ENCODE measurements at regions not wholly inside any gene's neighbourhood (a gene's known extent, or its start where the extent isn't known, plus 50 kb on each side); places are given as distances from the start of the nearest gene placed in this dataset.

DNA sequence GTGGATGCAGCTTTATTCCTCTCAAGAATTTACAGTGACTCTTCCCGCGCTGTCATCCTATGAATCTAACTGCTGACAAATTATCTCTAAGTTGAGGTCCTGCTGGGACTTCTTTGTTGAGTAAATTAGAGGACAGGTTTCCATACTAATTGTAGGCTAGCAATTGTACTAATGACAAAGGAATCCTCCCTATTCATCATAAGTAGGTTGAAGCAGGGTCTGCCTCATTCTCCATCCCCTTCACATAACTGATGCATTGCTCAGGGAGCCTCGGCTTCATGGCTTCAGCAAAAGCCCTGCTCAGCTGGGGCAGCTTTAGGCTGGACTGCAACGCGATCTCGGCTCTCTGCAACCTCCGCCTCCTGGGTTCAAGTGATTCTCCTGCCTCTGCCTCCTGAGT is 83.1 kb upstream of the IRX6 start:
- Mint-ChIP-seq H3K9me3 (no peaks in the 10 kb centered on the region), H3K36me3 (ENCODE audit: low read depth) (no peaks in the 10 kb centered on the region), H3K27ac (no peak overlapping the region), H3K4me3 (no peak overlapping the region), H3K27me3 (peaks cover 20% of the 10 kb centered on the region), H3K4me1 (ENCODE audit: low read depth) (no peaks in the 10 kb centered on the region)

DNA sequence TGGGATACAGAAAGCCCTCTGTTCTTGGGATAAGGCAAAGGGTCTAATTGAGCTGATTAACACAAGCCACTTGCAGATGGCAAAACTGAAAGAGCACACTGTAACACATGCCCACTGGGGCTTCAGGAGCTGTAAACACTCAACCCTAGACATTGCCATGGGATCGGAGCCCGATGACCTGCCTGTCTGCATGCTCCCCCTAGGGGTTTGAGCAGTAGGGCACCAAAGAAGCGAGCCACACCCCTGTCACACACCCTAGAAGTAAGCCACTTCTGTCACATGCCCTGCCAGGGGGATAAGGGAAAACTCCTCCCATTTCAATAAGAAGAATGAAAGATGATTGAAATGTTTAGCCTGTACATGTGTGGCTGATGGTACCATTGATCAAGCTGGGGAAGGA is 81.3 kb upstream of the IRX6 start:
- no peaks in the 10 kb centered on the region for H3K36me3 Mint-ChIP-seq (ENCODE audit: low read depth)
- H3K9me3 Mint-ChIP-seq = no peaks in the 10 kb centered on the region
- H3K27me3 Mint-ChIP-seq = peaks cover 16% of the 10 kb centered on the region
- H3K27ac Mint-ChIP-seq = no peak overlapping the region
- no peaks in the 10 kb centered on the region for H3K4me1 Mint-ChIP-seq (ENCODE audit: low read depth)
- H3K4me3 Mint-ChIP-seq = no peak overlapping the region

DNA sequence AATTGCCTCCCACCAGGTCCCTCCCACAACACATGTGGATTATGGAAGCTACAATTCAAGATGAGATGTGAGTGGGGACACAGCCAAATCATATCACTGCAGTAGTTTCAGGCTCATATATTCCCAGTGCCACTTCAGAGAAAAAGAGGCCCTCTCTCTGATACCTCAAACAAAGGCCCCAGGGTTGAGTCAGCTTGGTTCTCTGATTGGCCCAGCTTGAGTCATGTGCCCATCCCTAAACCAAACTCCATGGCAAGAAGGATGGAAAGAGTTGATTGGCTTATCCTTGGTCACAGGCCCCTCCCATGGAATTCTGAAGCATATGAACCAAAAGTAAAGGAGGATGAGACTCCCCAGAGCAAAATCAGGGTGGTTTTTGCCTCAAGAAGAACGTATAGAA is 75.9 kb upstream of the IRX6 start:
- Mint-ChIP-seq H3K36me3 (ENCODE audit: low read depth) (no peaks in the 10 kb centered on the region), H3K4me1 (ENCODE audit: low read depth) (no peaks in the 10 kb centered on the region), H3K27ac (no peak overlapping the region), H3K9me3 (peaks cover 2% of the 10 kb centered on the region), H3K27me3 (peaks cover 15% of the 10 kb centered on the region), H3K4me3 (no peak overlapping the region)

DNA sequence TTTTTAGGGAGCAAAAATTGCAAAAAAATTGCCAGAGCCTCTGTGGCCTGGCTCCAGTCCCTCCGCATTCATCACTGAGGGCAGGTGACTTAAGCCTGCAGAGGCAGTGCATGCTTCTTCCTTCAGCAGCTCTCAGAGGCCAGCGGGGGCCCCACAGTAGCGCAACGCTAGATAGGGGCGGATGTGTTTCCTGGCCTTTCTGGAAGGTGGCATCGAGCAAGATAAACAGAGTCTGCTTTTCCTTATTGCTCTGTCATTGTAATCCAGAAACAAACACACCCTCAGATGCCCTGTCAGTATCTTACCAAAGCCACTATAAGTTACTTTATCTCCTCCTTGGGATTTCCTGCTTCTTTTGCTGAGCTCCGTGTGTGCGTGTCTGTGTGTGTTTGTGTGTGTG is 75.5 kb upstream of the IRX6 start:
- Mint-ChIP-seq H3K36me3 (ENCODE audit: low read depth) (no peaks in the 10 kb centered on the region), H3K9me3 (peaks cover 4% of the 10 kb centered on the region), H3K27ac (no peak overlapping the region), H3K27me3 (peaks cover 17% of the 10 kb centered on the region), H3K4me1 (ENCODE audit: low read depth) (no peaks in the 10 kb centered on the region), H3K4me3 (no peak overlapping the region)

DNA sequence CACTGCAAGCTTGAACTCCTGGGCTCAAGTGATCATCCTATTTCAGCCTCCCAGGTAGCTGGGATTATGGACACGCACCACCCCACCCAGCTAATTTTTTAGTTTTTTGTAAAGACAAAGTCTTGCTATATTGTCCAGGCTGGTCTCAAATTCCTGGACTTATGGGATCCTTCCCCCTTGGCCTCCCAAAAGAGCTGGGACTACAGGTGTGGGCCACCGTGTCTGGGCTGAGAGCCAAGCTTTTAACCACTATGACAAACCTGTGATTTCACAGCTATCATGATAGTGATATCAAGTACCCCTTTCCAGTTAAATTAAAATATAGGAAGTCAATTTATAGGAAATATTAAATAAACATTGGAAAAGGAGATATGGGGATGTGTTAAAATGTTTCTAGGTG is 74.6 kb upstream of the IRX6 start:
- H3K27ac Mint-ChIP-seq = no peak overlapping the region

DNA sequence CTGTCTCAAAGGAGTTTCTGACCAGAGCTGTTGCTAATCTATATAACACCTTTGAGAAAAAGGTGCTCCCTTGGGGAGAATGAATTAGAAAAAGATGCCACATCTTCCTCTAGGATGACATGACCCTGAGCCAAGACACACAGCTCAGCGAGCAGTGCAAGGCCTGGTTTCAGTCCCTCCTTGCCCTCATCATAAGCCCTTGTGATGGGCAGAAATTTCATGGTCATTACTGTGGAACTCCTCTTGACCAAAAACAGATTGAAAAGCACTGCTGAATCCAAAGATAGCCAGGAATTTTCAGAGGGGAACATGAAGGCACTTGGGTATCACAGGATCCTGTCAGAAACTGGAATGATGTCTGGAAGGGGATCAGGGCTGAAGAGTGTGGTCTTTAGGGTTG is 74.1 kb upstream of the IRX6 start:
- no peak overlapping the region for H3K27ac Mint-ChIP-seq
- no peaks in the 10 kb centered on the region for H3K36me3 Mint-ChIP-seq (ENCODE audit: low read depth)
- peaks cover 8% of the 10 kb centered on the region for H3K9me3 Mint-ChIP-seq
- peaks cover 17% of the 10 kb centered on the region for H3K27me3 Mint-ChIP-seq
- H3K4me3 Mint-ChIP-seq = no peak overlapping the region
- no peaks in the 10 kb centered on the region for H3K4me1 Mint-ChIP-seq (ENCODE audit: low read depth)

More for the DNA sequence above, 74.6 kb upstream of the IRX6 start:
- Mint-ChIP-seq H3K9me3 (peaks cover 8% of the 10 kb centered on the region), H3K27me3 (peaks cover 17% of the 10 kb centered on the region), H3K36me3 (ENCODE audit: low read depth) (no peaks in the 10 kb centered on the region), H3K4me1 (ENCODE audit: low read depth) (no peaks in the 10 kb centered on the region), H3K4me3 (no peak overlapping the region)

DNA sequence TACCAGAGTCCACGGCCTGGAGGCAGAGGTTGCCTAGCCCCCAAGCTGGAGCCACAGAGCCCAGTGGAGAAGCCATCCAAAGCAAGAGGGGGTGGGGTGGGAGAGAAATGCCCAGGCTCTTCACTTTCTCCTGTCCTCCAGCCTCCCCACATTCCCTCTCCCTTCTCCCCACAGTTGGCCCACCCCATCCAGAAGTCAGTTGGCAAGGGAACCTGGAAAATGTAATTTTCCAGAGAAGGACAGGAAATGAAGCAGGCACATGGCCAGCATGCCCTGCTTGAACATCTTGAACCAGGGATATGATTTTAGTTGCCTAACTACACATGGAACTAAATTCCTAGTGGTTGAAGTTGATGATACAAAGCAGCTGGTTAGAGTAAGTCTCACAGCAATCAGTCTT is 73.3 kb upstream of the IRX6 start:
- no peaks in the 10 kb centered on the region for H3K36me3 Mint-ChIP-seq (ENCODE audit: low read depth)
- no peaks in the 10 kb centered on the region for H3K4me1 Mint-ChIP-seq (ENCODE audit: low read depth)
- no peak overlapping the region for H3K4me3 Mint-ChIP-seq
- H3K9me3 Mint-ChIP-seq = peaks cover 8% of the 10 kb centered on the region
- peaks cover 17% of the 10 kb centered on the region for H3K27me3 Mint-ChIP-seq
- H3K27ac Mint-ChIP-seq = no peak overlapping the region

DNA sequence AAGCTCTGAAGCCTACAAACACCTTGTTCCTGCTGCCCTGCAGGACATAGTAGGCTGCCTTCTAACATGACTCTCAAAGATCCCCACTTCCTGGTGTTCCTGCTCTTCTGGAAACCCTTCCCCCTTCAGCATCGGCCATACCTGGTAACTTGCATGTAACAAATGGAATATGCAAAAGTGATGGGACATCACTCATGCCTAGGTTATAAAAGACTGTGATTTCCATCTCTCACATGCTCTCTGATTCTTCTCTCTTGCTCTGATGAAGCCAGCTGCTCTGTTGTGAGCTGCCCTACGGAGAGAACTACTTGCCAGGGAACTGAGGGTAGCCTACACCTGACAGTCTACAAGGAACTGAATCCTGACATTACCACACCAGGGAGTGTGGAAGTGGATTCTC is 72.9 kb upstream of the IRX6 start:
- H3K27me3 Mint-ChIP-seq = peaks cover 18% of the 10 kb centered on the region
- H3K9me3 Mint-ChIP-seq = peaks cover 8% of the 10 kb centered on the region
- no peaks in the 10 kb centered on the region for H3K4me1 Mint-ChIP-seq (ENCODE audit: low read depth)
- H3K4me3 Mint-ChIP-seq = no peak overlapping the region
- no peaks in the 10 kb centered on the region for H3K36me3 Mint-ChIP-seq (ENCODE audit: low read depth)
- H3K27ac Mint-ChIP-seq = no peak overlapping the region

DNA sequence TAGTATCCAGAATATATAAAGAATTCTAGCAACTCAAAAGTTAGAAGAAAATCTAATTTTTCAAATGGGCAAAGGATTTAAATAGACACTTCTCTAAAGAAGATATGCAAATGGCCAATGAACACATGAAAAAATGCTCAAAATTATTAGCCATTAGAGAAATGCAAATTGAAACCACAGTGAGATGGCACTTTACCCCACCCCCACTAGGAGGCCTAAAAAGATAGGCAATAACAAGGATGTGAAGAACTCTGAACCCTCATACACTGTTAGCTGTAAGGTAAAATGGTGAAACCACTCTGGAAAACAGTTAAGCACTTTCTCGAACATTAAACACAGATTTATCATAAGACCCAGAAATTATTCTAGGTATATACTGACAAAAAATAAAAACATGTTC is 71.4 kb upstream of the IRX6 start:
- peaks cover 8% of the 10 kb centered on the region for H3K9me3 Mint-ChIP-seq
- H3K27ac Mint-ChIP-seq = no peak overlapping the region
- no peaks in the 10 kb centered on the region for H3K36me3 Mint-ChIP-seq (ENCODE audit: low read depth)
- no peak overlapping the region for H3K4me3 Mint-ChIP-seq
- H3K4me1 Mint-ChIP-seq (ENCODE audit: low read depth) = no peaks in the 10 kb centered on the region
- H3K27me3 Mint-ChIP-seq = peaks cover 32% of the 10 kb centered on the region

DNA sequence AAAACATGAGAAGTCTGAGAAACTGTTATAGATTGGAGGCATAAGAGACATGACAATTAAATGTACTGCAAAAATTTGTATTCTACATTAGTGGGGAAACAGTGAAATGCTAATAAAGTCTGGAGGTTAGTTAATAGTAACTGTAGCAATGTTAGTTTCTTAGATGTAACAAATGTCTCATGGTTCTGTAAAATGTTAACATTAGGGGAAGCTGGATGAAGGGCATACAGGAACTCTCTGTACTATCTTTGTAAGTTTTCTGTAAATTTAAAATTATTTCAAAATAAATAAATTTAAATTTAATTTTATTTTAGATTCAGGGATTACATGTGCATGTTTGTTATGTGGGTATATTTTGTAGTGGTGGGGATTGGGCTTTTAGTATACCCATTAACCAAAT is 70.0 kb upstream of the IRX6 start:
- Mint-ChIP-seq H3K27me3 (peaks cover 37% of the 10 kb centered on the region), H3K36me3 (ENCODE audit: low read depth) (no peaks in the 10 kb centered on the region), H3K9me3 (peaks cover 8% of the 10 kb centered on the region), H3K4me3 (no peak overlapping the region), H3K4me1 (ENCODE audit: low read depth) (no peaks in the 10 kb centered on the region), H3K27ac (no peak overlapping the region)

DNA sequence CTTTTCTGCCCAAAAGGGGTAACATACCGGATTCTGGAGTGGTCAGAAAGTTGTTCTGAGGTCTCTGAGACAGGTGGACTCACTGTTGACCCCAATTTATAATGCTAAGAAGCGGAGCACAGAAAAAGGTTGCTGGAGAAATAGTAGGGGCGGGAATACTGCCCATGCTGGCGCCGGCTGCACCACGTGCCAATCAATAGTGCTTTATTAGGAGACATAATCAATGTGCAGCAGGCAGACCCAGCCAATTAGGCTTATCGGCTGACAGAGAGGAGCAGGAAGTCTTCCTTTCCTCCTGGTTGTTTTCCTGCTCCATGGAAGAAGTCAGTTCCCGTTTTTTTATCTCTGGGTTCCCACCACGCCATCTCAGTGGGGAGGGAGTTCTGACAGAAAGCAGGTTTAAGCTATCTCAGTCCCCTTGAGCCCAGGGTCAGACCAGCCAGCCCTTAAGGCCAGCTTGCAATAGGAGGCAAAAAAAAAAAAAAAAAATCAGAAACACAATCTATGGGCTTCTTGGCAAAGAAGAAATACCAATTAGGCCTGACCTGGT is 68.2 kb upstream of the IRX6 start:
- H3K9me3 Mint-ChIP-seq = peaks cover 8% of the 10 kb centered on the region
- H3K4me3 Mint-ChIP-seq = no peak overlapping the region

DNA sequence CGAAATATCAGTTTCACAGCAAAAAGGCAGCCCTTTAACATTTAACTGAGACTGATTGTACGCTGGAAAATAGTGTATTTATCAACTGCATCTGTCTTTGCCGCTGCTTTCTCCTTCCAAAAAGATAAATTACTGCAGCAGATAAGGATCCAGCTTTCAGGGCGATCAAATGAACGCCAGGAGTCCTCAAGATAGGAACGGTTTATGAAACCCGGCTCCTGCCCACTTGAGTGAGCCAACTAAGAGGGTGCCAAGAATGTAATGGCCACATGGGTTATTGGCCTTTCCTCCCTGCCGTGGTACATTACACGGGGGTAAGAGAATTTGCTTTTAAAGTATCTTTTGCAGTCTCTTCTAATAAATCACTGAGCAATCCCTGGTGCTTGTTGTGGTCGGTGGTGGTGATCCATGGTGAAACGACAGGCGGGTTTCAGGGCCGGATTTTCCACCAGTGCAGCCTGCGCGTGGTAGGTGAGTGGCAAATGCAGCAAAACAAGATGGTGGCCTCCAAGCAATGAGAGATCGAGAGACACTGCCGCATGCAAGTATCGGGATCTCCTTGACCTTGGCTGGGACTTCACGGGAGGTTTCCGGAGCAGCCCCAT is 67.5 kb upstream of the IRX6 start:
- no peak overlapping the region for H3K27ac Mint-ChIP-seq
- H3K4me1 Mint-ChIP-seq (ENCODE audit: low read depth) = no peaks in the 10 kb centered on the region
- peaks cover 28% of the 10 kb centered on the region for H3K27me3 Mint-ChIP-seq
- no peak overlapping the region for H3K4me3 Mint-ChIP-seq
- H3K36me3 Mint-ChIP-seq (ENCODE audit: low read depth) = no peaks in the 10 kb centered on the region
- H3K9me3 Mint-ChIP-seq = peaks cover 8% of the 10 kb centered on the region

More for the DNA sequence above, 68.2 kb upstream of the IRX6 start:
- no peaks in the 10 kb centered on the region for H3K36me3 Mint-ChIP-seq (ENCODE audit: low read depth)
- H3K4me1 Mint-ChIP-seq (ENCODE audit: low read depth) = no peaks in the 10 kb centered on the region
- H3K27ac Mint-ChIP-seq = no peak overlapping the region
- peaks cover 35% of the 10 kb centered on the region for H3K27me3 Mint-ChIP-seq

DNA sequence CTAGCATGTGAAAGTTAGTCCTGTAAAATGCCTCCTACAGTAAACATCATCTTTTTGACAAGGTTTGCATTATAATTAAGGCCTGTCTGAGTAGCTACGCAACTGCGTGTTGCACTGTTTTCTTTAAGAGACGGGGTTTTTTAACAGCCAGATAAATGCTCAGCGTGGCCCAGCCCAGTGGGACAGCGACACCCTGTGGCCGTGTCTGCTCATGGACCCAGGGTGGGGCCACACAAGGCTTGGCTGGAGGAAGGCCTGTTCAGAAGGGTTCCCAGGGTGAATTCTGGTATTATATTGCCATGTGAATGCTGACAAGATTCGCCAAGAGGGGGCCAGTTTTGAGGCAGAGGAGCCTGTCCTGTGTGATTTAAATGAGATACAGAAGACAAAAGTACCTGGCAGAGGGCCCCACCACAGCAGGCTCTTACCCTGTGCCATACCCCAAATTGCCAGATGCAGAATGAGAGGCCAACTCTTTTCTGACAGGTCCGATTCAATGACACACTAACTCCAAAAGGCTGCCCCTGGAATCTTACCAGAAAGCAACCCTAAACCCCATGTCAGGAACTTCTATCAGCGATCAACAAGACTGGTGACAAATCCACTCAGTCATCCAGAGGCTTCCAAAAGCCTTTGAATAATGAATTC is 65.9 kb upstream of the IRX6 start:
- peaks cover 22% of the 10 kb centered on the region for H3K27me3 Mint-ChIP-seq
- no peaks in the 10 kb centered on the region for H3K36me3 Mint-ChIP-seq (ENCODE audit: low read depth)
- H3K9me3 Mint-ChIP-seq = peaks cover 6% of the 10 kb centered on the region
- no peak overlapping the region for H3K4me3 Mint-ChIP-seq
- H3K27ac Mint-ChIP-seq = no peak overlapping the region
- H3K4me1 Mint-ChIP-seq (ENCODE audit: low read depth) = no peaks in the 10 kb centered on the region

DNA sequence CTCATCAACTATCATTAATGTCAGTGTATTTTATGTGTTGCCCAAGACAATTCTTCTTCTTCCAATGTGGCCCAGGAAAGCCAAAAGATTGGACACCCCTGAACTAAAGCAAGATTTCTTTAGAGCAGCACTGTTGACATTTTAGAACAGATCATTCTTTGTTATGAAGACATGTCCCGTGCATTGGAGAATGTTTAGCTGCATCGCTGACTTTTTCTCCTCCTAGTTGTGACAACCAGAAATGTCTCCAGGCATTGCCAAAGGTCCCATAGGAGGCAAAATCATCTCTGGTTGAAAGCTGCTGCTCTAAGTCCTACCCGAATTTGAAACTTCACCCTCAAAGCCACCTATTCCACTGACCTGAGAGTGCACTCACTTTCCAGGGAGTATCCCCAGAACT is 62.7 kb upstream of the IRX6 start:
- H3K36me3 Mint-ChIP-seq (ENCODE audit: low read depth) = no peaks in the 10 kb centered on the region
- H3K4me1 Mint-ChIP-seq (ENCODE audit: low read depth) = no peaks in the 10 kb centered on the region
- H3K27ac Mint-ChIP-seq = no peak overlapping the region
- H3K9me3 Mint-ChIP-seq = no peaks in the 10 kb centered on the region
- peaks cover 22% of the 10 kb centered on the region for H3K27me3 Mint-ChIP-seq
- H3K4me3 Mint-ChIP-seq = no peak overlapping the region

DNA sequence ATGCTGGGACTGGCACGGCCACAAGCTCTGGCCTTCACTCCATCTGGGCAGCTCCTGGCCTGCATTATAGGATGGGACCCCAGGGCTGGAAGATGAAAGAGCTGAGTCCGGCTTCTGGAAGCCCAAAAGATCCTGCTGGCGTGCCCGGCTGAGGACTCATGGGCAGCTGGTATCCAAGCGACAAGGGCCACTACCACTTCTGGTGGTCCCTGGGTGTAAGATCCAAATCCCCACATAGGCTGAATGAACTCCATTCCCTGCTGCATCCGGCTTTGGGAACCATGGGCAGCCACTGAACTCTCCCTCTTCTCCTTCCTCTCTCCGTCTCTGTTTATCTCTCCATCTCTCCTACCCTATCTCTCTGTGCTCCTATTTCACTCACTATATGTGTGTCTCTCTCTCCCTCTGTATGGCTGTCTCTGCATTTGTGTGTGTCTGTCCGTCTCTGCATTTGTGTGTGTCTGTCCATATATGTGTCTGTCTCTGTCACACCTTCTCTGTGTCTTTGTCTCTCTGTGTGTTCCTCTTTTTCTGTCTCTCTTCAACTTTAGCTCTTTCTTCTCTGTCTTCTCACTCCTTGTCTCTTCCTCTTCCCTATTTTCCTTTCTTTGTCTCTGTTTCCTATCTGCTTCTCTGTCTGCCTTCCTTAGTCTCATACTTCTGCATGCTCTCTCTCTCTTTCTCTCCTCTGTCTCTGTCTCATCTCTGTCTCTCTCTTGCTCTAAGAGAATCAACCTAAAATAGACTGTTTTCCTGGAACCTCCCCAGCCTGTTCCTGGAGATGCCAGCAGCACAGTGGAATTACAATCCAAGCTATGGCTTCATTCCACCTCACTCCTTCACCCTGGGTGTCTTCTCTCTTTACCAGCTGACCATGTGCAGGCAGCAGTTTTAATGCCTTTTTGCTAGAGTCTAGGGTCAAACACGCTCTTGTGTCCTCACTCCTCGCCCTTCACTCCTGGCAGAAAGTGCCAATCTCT is 60.4 kb upstream of the IRX6 start:
- H3K4me3 Mint-ChIP-seq = no peak overlapping the region
- H3K9me3 Mint-ChIP-seq = no peaks in the 10 kb centered on the region
- H3K4me1 Mint-ChIP-seq (ENCODE audit: low read depth) = no peaks in the 10 kb centered on the region
- H3K36me3 Mint-ChIP-seq (ENCODE audit: low read depth) = no peaks in the 10 kb centered on the region
- peaks cover 5% of the 10 kb centered on the region for H3K27me3 Mint-ChIP-seq
- H3K27ac Mint-ChIP-seq = no peak overlapping the region
